ENCODE measurements at regions not wholly inside any gene's neighbourhood (a gene's known extent, or its start where the extent isn't known, plus 50 kb on each side); places are given as distances from the start of the nearest gene placed in this dataset.

DNA sequence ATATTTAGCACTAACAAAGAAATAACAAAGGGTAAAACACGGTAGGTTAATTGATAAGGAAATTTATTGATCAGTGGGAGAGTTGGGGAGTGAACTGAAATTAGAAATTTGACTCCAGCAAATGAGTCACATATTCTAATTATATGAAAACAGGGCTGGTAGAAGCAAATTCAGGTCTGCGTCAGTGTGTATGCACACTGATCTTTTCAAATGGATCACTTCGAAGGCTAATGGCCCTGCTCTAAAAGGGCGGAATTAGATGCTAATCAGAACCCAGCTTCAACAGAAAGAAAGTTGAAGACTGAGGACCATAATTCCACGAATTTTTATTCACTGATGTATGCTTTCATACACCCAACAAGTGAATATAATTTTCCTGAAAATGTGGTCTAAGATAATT lies 762.4 kb upstream of the DPPA4 start:
- TF ChIP-seq, protein P1, sequence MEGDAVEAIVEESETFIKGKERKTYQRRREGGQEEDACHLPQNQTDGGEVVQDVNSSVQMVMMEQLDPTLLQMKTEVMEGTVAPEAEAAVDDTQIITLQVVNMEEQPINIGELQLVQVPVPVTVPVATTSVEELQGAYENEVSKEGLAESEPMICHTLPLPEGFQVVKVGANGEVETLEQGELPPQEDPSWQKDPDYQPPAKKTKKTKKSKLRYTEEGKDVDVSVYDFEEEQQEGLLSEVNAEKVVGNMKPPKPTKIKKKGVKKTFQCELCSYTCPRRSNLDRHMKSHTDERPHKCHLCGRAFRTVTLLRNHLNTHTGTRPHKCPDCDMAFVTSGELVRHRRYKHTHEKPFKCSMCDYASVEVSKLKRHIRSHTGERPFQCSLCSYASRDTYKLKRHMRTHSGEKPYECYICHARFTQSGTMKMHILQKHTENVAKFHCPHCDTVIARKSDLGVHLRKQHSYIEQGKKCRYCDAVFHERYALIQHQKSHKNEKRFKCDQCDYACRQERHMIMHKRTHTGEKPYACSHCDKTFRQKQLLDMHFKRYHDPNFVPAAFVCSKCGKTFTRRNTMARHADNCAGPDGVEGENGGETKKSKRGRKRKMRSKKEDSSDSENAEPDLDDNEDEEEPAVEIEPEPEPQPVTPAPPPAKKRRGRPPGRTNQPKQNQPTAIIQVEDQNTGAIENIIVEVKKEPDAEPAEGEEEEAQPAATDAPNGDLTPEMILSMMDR (conservative IDR thresholded peaks at IDR 0.05; ENCODE audit: low read length), result no peak
- TF ChIP-seq EZH2phosphoT487 (IDR thresholded peaks at IDR 0.05; ENCODE audit: borderline replicate concordance, low read depth, low read length), result no peak
